Stimulated activated CD4-positive, alpha-beta T cell treated with anti-CD3 and anti-CD28 coated beads, Interleukin-12 subunit alpha, Interleukin-12 subunit beta, amount 100 ng/mL, for 24 hours (primary cell): ENCODE measurements at regions not wholly inside any gene's neighbourhood (a gene's known extent, or its start where the extent isn't known, plus 50 kb on each side); places are given as distances from the start of the nearest gene placed in this dataset.
"Not testable (repeated sequence)": the region's sequence is repeated elsewhere in the genome, so short reads cannot be mapped to it uniquely, and the experiment has no call there.

Experiments used
- DNase-seq, 2 experiments: peaks; one replicate each; pipeline ENCODE4 v3.0.0-alpha.2; 2020; ENCODE audit warnings: low read depth in 2 of 2

- DNase-seq: no peak
These were observed 348.5 kb downstream of the RFC3 start for GRCh38 chr13:34166406-34166805.

- DNase-seq: no peak
These were observed 349.4 kb downstream of the RFC3 start for GRCh38 chr13:34167347-34167746.

GRCh38 chr13:34172048-34172447 is 354.1 kb downstream of the RFC3 start:
- no peak for DNase-seq

- no peak for DNase-seq
These were observed 356.8 kb downstream of the RFC3 start for GRCh38 chr13:34174671-34175145.

- no peak for DNase-seq
These were observed 357.6 kb downstream of the RFC3 start for GRCh38 chr13:34175551-34175950.

- no peak for DNase-seq
These were observed 358.7 kb downstream of the RFC3 start for GRCh38 chr13:34176633-34177032.

GRCh38 chr13:34179481-34179880 is 361.5 kb downstream of the RFC3 start:
- no peak for DNase-seq

GRCh38 chr13:34179927-34180326 is 362.0 kb downstream of the RFC3 start:
- DNase-seq: no peak

GRCh38 chr13:34181256-34181655 is 363.3 kb downstream of the RFC3 start:
- DNase-seq: not testable (repeated sequence)

GRCh38 chr13:34189946-34190345 is 372.0 kb downstream of the RFC3 start:
- no peak for DNase-seq

GRCh38 chr13:34201050-34201913 is 383.3 kb downstream of the RFC3 start:
- DNase-seq: no peak

GRCh38 chr13:34207334-34207733 is 389.4 kb downstream of the RFC3 start:
- DNase-seq: no peak

GRCh38 chr13:34207872-34208271 is 389.9 kb downstream of the RFC3 start:
- DNase-seq: no peak

- DNase-seq: no peak
These were observed 390.4 kb downstream of the RFC3 start for GRCh38 chr13:34208336-34208735.

- DNase-seq: no peak
These were observed 392.4 kb downstream of the RFC3 start for GRCh38 chr13:34210341-34210740.

- no peak for DNase-seq
These were observed 396.7 kb downstream of the RFC3 start for GRCh38 chr13:34214686-34215085.

- DNase-seq: no peak
These were observed 398.3 kb downstream of the RFC3 start for GRCh38 chr13:34216256-34216655.

GRCh38 chr13:34217343-34218025 is 399.5 kb downstream of the RFC3 start:
- no peak for DNase-seq

GRCh38 chr13:34223984-34224383 is 406.0 kb downstream of the RFC3 start:
- DNase-seq: no peak

GRCh38 chr13:34224877-34225276 is 406.9 kb downstream of the RFC3 start:
- no peak for DNase-seq

- no peak for DNase-seq
These were observed 412.3 kb downstream of the RFC3 start for GRCh38 chr13:34230271-34230670.

- no peak for DNase-seq
These were observed 423.4 kb downstream of the RFC3 start for GRCh38 chr13:34241332-34241731.

GRCh38 chr13:34243403-34243802 is 425.5 kb downstream of the RFC3 start:
- DNase-seq: no peak
